IMR-90 (cell line): ENCODE measurements at regions not wholly inside any gene's neighbourhood (a gene's known extent, or its start where the extent isn't known, plus 50 kb on each side); places are given as distances from the start of the nearest gene placed in this dataset.

Source experiments
- ATAC-seq: fragments of 200-7000 bp; cut with Tn5 transposase; 2 replicates; pipeline ENCODE4 v1.9.1; 2020; ENCODE audit warnings: low read depth, mild to moderate bottlenecking, moderate library complexity
- BruUV-seq: library from RNA; stranded (reverse); fragments of 400-500 nt; replicated peaks from 2 replicates; lab custom pipeline; 2021; lab: Mats Ljungman, UMichigan
- CTCF ChIA-PET: fragments of 300-600 bp; formaldehyde crosslinking; extraction: SDS; loops from one replicate; lab custom pipeline; 2021; ENCODE audit warnings: antibody characterized with exemption; lab: Yijun Ruan, JAX
- POLR2A ChIA-PET: fragments of 300-600 bp; sonication (Branson Sonifier 250); formaldehyde crosslinking; loops from one replicate; lab custom pipeline; 2022; ENCODE audit warnings: antibody characterized with exemption; ENCODE audit not compliant: unreplicated experiment; lab: Charles Lee
- DNase-seq: peaks from one replicate; pipeline ENCODE4 v3.0.0; 2013
- H2AFZ ChIP-seq: replicated peaks from 2 replicates; pipeline ENCODE3; 2013; ENCODE audit warnings: low read length, mild to moderate bottlenecking; ENCODE audit not compliant: poor library complexity
- H2AK5ac ChIP-seq: 2 replicates; pipeline ENCODE4 v1.6.1; 2013; ENCODE audit warnings: low read depth, low read length, inconsistent platforms
- H2AK9ac ChIP-seq: replicated peaks from 2 replicates; pipeline ENCODE3; 2013; ENCODE audit warnings: mild to moderate bottlenecking, low read depth, low read length, moderate library complexity; ENCODE audit not compliant: poor library complexity
- H2BK120ac ChIP-seq: 2 replicates; pipeline ENCODE4 v1.6.1; 2013; ENCODE audit warnings: low read depth, low read length, inconsistent platforms
- H2BK15ac ChIP-seq: 3 replicates; pipeline ENCODE4 v1.6.1; 2013; ENCODE audit warnings: low read depth, low read length, inconsistent platforms
- H2BK20ac ChIP-seq: 2 replicates; pipeline ENCODE4 v1.6.1; 2013; ENCODE audit warnings: low read depth, mild to moderate bottlenecking, inconsistent platforms, low read length, moderate library complexity
- H2BK5ac ChIP-seq: 2 replicates; pipeline ENCODE4 v1.6.1; 2013; ENCODE audit warnings: mild to moderate bottlenecking, low read depth, low read length, inconsistent platforms; ENCODE audit not compliant: poor library complexity, severe bottlenecking
- H3K14ac ChIP-seq: replicated peaks from 2 replicates; pipeline ENCODE4 v1.6.1; 2013; ENCODE audit warnings: low read depth, low read length, inconsistent platforms
- H3K18ac ChIP-seq: 2 replicates; pipeline ENCODE4 v1.6.1; 2013; ENCODE audit warnings: low read depth, low read length, control low read depth
- H3K23ac ChIP-seq: 2 replicates; pipeline ENCODE4 v1.6.1; 2013; ENCODE audit warnings: low read depth, low read length, inconsistent platforms
- H3K27ac ChIP-seq: 2 replicates; pipeline ENCODE4 v1.5.1; 2013; ENCODE audit warnings: mild to moderate bottlenecking, control low read depth, low read length; ENCODE audit not compliant: insufficient read depth
- H3K27me3 ChIP-seq: 2 replicates; pipeline ENCODE4 v1.6.1; 2013; ENCODE audit warnings: low read length; ENCODE audit not compliant: control insufficient read depth, insufficient read depth
- H3K36me3 ChIP-seq: 2 replicates; pipeline ENCODE4 v1.6.1; 2013; ENCODE audit warnings: low read length, mixed read lengths; ENCODE audit not compliant: control insufficient read depth, insufficient read depth
- H3K4ac ChIP-seq: 2 replicates; pipeline ENCODE4 v1.6.1; 2013; ENCODE audit warnings: low read depth, low read length, inconsistent platforms
- H3K4me1 ChIP-seq: 2 replicates; pipeline ENCODE4 v1.6.1; 2013; ENCODE audit warnings: low read length, mixed read lengths; ENCODE audit not compliant: control insufficient read depth, insufficient read depth
- H3K4me2 ChIP-seq: 2 replicates; pipeline ENCODE4 v1.6.1; 2013; ENCODE audit warnings: low read depth, mild to moderate bottlenecking, control low read depth, low read length, moderate library complexity
- H3K4me3 ChIP-seq: 2 replicates; pipeline ENCODE4 v1.5.1; 2013; ENCODE audit warnings: low read depth, mild to moderate bottlenecking, control low read depth, low read length, moderate library complexity; ENCODE audit not compliant: insufficient read depth
- H3K56ac ChIP-seq: 2 replicates; pipeline ENCODE4 v1.6.1; 2013; ENCODE audit warnings: low read length, inconsistent platforms; ENCODE audit not compliant: insufficient read depth; ENCODE audit errors: extremely low read depth
- H3K79me1 ChIP-seq, 2 experiments: 2 replicates each; pipeline ENCODE4 v1.6.1; 2013; ENCODE audit warnings: low read length in 2 of 2, inconsistent platforms in 1 of 2, low read depth in 1 of 2
- H3K9ac ChIP-seq: 2 replicates; pipeline ENCODE4 v1.6.1; 2013; ENCODE audit warnings: low read depth, low read length, control low read depth
- H3K9me1 ChIP-seq: 2 replicates; pipeline ENCODE4 v1.6.1; 2013; ENCODE audit warnings: low read length, inconsistent platforms; ENCODE audit not compliant: insufficient read depth
- H3K9me3 ChIP-seq: 2 replicates; pipeline ENCODE4 v1.6.1; 2013; ENCODE audit warnings: low read length; ENCODE audit not compliant: control insufficient read depth, insufficient read depth
- H4K20me1 ChIP-seq: 2 replicates; pipeline ENCODE4 v1.6.1; 2013; ENCODE audit warnings: low read length, inconsistent platforms; ENCODE audit not compliant: insufficient read depth
- H4K5ac ChIP-seq: 2 replicates; pipeline ENCODE4 v1.6.1; 2013; ENCODE audit warnings: mild to moderate bottlenecking, low read depth, low read length, control low read depth
- H4K8ac ChIP-seq, 2 experiments: 2 replicates each; pipeline ENCODE4 v1.6.1; 2013; ENCODE audit warnings: low read depth in 2 of 2, low read length in 2 of 2, control low read depth in 1 of 2, inconsistent platforms in 1 of 2
- H4K91ac ChIP-seq: 2 replicates; pipeline ENCODE4 v1.6.1; 2013; ENCODE audit warnings: low read depth, low read length, inconsistent platforms; ENCODE audit not compliant: insufficient read depth
- CEBPB ChIP-seq: IDR thresholded peaks from 2 replicates; pipeline ENCODE4 v1.6.1; 2012; ENCODE audit warnings: low read depth, low read length, improper control_type of control experiment
- MAZ ChIP-seq: IDR thresholded peaks from 2 replicates; pipeline ENCODE4 v1.6.1; 2012; ENCODE audit warnings: low read depth, mild to moderate bottlenecking, low read length, improper control_type of control experiment, moderate library complexity, borderline replicate concordance
- MXI1 ChIP-seq: IDR thresholded peaks from 2 replicates; pipeline ENCODE4 v1.6.1; 2012; ENCODE audit warnings: low read depth, mild to moderate bottlenecking, low read length, moderate library complexity, borderline replicate concordance
- NFE2L2 ChIP-seq: fragments of 150-350 bp; IDR thresholded peaks from 2 replicates; pipeline ENCODE4 v1.6.1; 2016; ENCODE audit warnings: low read depth, mild to moderate bottlenecking, low read length
- RFX5 ChIP-seq: IDR thresholded peaks from 2 replicates; pipeline ENCODE4 v1.8.0; 2012; ENCODE audit warnings: low read depth, mild to moderate bottlenecking, low read length, moderate library complexity
- SMC3 ChIP-seq: fragments of 150-350 bp; IDR thresholded peaks from 2 replicates; pipeline ENCODE4 v1.6.1; 2016; ENCODE audit warnings: low read depth, mild to moderate bottlenecking, antibody characterized with exemption, low read length, moderate library complexity
- WGBS, 2 experiments: methylation state at CpG; one replicate each; pipeline versions ENCODE4 v1.1.5 to v1.1.7; 2013; ENCODE audit warnings: missing lambda C conversion rate in 2 of 2; ENCODE audit not compliant: insufficient read length in 1 of 2; ENCODE audit errors: extremely low coverage in 2 of 2; 5-methylcytosine and 5-hydroxymethylcytosine counted together
- dilution Hi-C: fragments of 300-500 bp; cut with HindIII; formaldehyde crosslinking; loops from one replicate; pipeline ENCODE4 v1.14.3; 2018; ENCODE audit warnings: low sequenced_read_pairs; ENCODE audit not compliant: unreplicated experiment
- in situ Hi-C: fragments of 300-500 bp; cut with MboI; formaldehyde crosslinking; loops from 3 replicates; pipeline ENCODE4 v1.14.3; 2019; ENCODE audit warnings: low sequenced_read_pairs, inconsistent platforms, mixed read lengths
- intact Hi-C: fragments of 100-400 bp; cut with micrococcal nuclease; formaldehyde crosslinking; loops from 2 replicates; pipeline ENCODE4 v1.10.0; 2022
- TF ChIP-seq, protein P1 (sequence below): fragments of 150-350 bp; IDR thresholded peaks from 2 replicates; pipeline ENCODE4 v1.6.1; 2017; ENCODE audit warnings: mild to moderate bottlenecking, antibody characterized with exemption, low read length, low read depth
- TF ChIP-seq, protein P2 (sequence below): conservative IDR thresholded peaks from 2 replicates; pipeline ENCODE4 v1.5.1; 2012; ENCODE audit warnings: mild to moderate bottlenecking, low read depth, low read length, improper control_type of control experiment

DNA sequence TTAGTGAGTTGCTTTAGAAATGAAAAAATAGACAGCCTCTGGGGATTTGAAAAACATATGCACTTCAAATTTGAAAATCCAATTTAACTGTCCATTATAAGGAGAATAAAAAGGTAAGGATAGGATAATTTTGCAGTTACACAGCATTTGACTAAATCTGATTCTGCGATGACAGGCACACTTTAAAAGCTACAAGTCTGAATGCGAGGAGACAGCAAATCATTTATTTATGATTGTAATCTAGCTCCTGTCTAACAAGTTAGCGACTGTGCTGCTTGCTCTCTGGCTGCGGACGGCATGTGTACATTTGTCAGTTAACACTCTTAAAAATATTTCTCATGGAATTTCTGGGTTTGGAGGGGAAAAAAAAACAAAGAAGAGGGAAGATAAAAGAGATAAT, 514.8 kb downstream of the MN1 start:
- no CpG with 5 or more reads among the region's 5 CpGs for WGBS, 2 experiments
- H3K18ac ChIP-seq = no peak overlapping the region
- no peak overlapping the region for H3K9ac ChIP-seq
- no peak for ATAC-seq
- no peak overlapping the region for H2BK20ac ChIP-seq
- H3K27me3 ChIP-seq = peaks cover 31% of the 10 kb centered on the region
- no peak overlapping the region for H2BK15ac ChIP-seq
- no peaks in the 10 kb centered on the region for H3K79me1 ChIP-seq
- no peaks in the 10 kb centered on the region for H3K4me1 ChIP-seq
- H3K14ac ChIP-seq = no peak overlapping the region
- no peaks in the 10 kb centered on the region for H4K20me1 ChIP-seq
- DNase-seq = no peak
- H4K5ac ChIP-seq = no peak overlapping the region
- no peak overlapping the region for H2AFZ ChIP-seq
- no peak overlapping the region for H3K4me2 ChIP-seq
- H3K9me3 ChIP-seq = no peaks in the 10 kb centered on the region
- H3K56ac ChIP-seq = no peak overlapping the region
- no TSS peak for BruUV-seq
- TF ChIP-seq, protein P1, sequence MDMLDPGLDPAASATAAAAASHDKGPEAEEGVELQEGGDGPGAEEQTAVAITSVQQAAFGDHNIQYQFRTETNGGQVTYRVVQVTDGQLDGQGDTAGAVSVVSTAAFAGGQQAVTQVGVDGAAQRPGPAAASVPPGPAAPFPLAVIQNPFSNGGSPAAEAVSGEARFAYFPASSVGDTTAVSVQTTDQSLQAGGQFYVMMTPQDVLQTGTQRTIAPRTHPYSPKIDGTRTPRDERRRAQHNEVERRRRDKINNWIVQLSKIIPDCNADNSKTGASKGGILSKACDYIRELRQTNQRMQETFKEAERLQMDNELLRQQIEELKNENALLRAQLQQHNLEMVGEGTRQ = no peak
- TF ChIP-seq, protein P2, sequence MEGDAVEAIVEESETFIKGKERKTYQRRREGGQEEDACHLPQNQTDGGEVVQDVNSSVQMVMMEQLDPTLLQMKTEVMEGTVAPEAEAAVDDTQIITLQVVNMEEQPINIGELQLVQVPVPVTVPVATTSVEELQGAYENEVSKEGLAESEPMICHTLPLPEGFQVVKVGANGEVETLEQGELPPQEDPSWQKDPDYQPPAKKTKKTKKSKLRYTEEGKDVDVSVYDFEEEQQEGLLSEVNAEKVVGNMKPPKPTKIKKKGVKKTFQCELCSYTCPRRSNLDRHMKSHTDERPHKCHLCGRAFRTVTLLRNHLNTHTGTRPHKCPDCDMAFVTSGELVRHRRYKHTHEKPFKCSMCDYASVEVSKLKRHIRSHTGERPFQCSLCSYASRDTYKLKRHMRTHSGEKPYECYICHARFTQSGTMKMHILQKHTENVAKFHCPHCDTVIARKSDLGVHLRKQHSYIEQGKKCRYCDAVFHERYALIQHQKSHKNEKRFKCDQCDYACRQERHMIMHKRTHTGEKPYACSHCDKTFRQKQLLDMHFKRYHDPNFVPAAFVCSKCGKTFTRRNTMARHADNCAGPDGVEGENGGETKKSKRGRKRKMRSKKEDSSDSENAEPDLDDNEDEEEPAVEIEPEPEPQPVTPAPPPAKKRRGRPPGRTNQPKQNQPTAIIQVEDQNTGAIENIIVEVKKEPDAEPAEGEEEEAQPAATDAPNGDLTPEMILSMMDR = no peak
- no peak for TF ChIP-seq MXI1
- TF ChIP-seq RFX5 = no peak
- TF ChIP-seq NFE2L2 = no peak
- no peak for TF ChIP-seq CEBPB
- no peak for TF ChIP-seq SMC3
- TF ChIP-seq MAZ = no peak
- H3K23ac ChIP-seq = no peak overlapping the region
- ChIA-PET POLR2A (no interaction called here), CTCF (interaction anchor here (0.7 kb wide), 1 partner anchor 364 kb away, joined by 3 read pairs; no protein-coding TSS in a partner anchor)
- H3K27ac ChIP-seq = no peak overlapping the region
- no peak overlapping the region for H2BK120ac ChIP-seq
- in situ Hi-C loops = no loop called here
- no peak overlapping the region for H3K4me3 ChIP-seq
- intact Hi-C loops = no loop called here
- H4K91ac ChIP-seq = no peak overlapping the region
- H2BK5ac ChIP-seq = no peak overlapping the region
- H3K4ac ChIP-seq = no peak overlapping the region
- dilution Hi-C loops = no loop called here
- no peaks in the 10 kb centered on the region for H3K36me3 ChIP-seq
- H4K8ac ChIP-seq = no peak overlapping the region
- H3K9me1 ChIP-seq = no peaks in the 10 kb centered on the region
- H2AK5ac ChIP-seq = no peak overlapping the region
- no peak overlapping the region for H2AK9ac ChIP-seq
